Ovary (tissue), 3 donors: ENCODE measurements at regions not wholly inside any gene's neighbourhood (a gene's known extent, or its start where the extent isn't known, plus 50 kb on each side); places are given as distances from the start of the nearest gene placed in this dataset.

Experiments used
- CTCF ChIP-seq, 3 donors: fragments of 450-650 bp in 2 of 3; fragments of 200-600 bp in 1 of 3; IDR thresholded peaks; one replicate each; pipeline versions ENCODE4 v1.5.1 to v1.8.0; 2016 to 2022; ENCODE audit warnings: antibody characterized with exemption in 3 of 3, mild to moderate bottlenecking in 1 of 3
- POLR2A ChIP-seq: fragments of 450-650 bp; IDR thresholded peaks from one replicate; pipeline ENCODE4 v1.6.1; 2017; ENCODE audit warnings: antibody characterized with exemption, mild to moderate bottlenecking, moderate library complexity
- donor health status: DM: no; HTN: no; CAD: no.

DNA sequence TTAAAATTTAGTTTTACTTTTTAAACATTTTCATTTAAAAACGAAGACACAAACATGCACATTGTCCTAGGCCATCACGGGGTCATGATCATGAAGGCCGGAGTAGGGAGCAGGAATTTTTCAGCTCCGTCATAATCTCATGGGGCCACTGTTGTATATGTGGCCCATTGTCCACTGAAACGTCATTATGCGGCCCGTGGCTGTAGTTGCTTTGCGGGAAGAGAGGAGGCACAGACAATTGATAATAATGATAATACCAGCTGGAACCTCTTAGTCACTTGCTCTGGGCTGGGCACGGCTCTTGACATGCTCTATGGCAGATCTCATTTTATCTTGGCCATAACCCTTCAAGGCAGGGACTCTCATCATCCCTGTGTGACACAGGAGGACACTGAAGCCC is 56.5 kb upstream of the FNDC1 start:
- TF ChIP-seq CTCF (IDR thresholded peaks at IDR 0.05) (no peak), POLR2A (no peak)
